Adipocyte (in vitro differentiated cells): ENCODE measurements at regions not wholly inside any gene's neighbourhood (a gene's known extent, or its start where the extent isn't known, plus 50 kb on each side); places are given as distances from the start of the nearest gene placed in this dataset.

Experiments
- DNase-seq: peaks from one replicate; pipeline ENCODE4 v3.0.0-alpha.2; 2015; ENCODE audit warnings: low read depth
- H3K27me3 ChIP-seq: replicated peaks from 2 replicates; pipeline ENCODE4 v1.7.0; 2013; ENCODE audit warnings: mild to moderate bottlenecking, low read length, moderate library complexity; ENCODE audit not compliant: control insufficient read depth, insufficient read depth
- H3K36me3 ChIP-seq: 2 replicates; pipeline ENCODE4 v1.7.0; 2013; ENCODE audit warnings: low read length, mild to moderate bottlenecking, moderate library complexity; ENCODE audit not compliant: control insufficient read depth, insufficient read depth, severe bottlenecking
- H3K4me1 ChIP-seq: 2 replicates; pipeline ENCODE4 v1.7.0; 2013; ENCODE audit warnings: mild to moderate bottlenecking, low read length, moderate library complexity; ENCODE audit not compliant: control insufficient read depth, insufficient read depth
- H3K4me3 ChIP-seq: 2 replicates; pipeline ENCODE4 v1.7.0; 2013; ENCODE audit warnings: mild to moderate bottlenecking, low read length, moderate library complexity
- H3K9ac ChIP-seq: 2 replicates; pipeline ENCODE4 v1.7.0; 2013; ENCODE audit warnings: mild to moderate bottlenecking, low read length, moderate library complexity
- H3K9me3 ChIP-seq: 2 replicates; pipeline ENCODE4 v1.7.0; 2013; ENCODE audit warnings: mild to moderate bottlenecking, low read length, moderate library complexity; ENCODE audit not compliant: control insufficient read depth

DNA sequence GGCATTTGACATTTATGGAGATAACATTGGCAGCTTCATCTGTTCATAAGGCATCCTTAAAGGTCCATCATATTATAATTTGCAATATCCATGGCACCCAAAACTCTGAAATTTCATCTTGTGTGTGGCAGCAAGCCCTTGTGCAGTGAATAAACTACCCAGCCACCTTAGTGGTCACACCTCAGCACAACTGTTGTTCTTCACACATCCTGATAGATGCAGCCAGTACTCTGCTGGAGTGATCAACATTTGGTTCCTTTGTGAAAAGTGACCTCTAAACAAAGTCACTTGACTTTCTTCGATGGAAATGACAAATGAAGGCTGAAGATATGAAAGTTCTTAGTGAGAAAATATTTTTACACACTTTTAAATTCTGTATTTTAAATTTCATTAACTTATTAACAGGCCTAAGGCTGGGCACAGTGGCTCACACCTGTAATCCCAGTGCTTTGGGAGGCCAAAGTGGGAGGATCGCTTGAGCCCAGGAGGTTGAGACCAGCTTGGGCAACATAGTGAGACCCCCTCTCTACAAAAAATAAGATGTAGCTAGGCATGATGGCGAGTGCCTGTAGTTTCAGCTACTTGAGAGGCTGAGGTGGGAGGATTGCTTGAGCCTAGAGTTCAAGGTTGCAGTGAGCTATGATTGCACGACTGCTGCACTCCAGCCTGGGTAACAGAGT, 161.4 kb downstream of the SPRY1 start:
- H3K9ac ChIP-seq: no peak overlapping the region
- DNase-seq: no peak
- H3K36me3 ChIP-seq: no peaks in the 10 kb centered on the region
- H3K4me1 ChIP-seq: peaks cover 41% of the 10 kb centered on the region
- no peaks in the 10 kb centered on the region for H3K27me3 ChIP-seq
- H3K9me3 ChIP-seq: no peaks in the 10 kb centered on the region
- H3K4me3 ChIP-seq: no peak overlapping the region

DNA sequence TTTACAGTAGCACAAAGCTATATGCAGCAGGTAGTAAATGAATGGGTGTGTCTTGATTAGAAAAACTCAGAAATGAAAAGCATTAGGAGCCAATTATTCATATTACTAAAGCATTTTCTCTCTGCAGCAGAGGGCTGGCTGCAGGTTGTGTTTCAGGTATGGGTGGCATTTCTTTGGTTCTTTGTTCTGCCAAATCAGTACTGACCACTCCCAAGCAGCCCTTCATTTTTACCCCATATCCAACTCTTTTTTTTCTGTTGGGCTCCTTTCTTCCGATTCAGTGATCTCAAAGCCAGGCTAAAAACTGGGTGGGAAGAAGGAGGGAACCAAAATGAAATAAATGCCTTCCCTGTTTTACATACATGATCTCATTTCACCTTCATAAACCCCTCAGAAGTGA, 162.3 kb downstream of the SPRY1 start:
- no peaks in the 10 kb centered on the region for H3K36me3 ChIP-seq
- H3K27me3 ChIP-seq: no peaks in the 10 kb centered on the region
- peaks cover 39% of the 10 kb centered on the region for H3K4me1 ChIP-seq
- H3K9ac ChIP-seq: no peak overlapping the region
- no peaks in the 10 kb centered on the region for H3K9me3 ChIP-seq
- DNase-seq: no peak
- H3K4me3 ChIP-seq: no peak overlapping the region

DNA sequence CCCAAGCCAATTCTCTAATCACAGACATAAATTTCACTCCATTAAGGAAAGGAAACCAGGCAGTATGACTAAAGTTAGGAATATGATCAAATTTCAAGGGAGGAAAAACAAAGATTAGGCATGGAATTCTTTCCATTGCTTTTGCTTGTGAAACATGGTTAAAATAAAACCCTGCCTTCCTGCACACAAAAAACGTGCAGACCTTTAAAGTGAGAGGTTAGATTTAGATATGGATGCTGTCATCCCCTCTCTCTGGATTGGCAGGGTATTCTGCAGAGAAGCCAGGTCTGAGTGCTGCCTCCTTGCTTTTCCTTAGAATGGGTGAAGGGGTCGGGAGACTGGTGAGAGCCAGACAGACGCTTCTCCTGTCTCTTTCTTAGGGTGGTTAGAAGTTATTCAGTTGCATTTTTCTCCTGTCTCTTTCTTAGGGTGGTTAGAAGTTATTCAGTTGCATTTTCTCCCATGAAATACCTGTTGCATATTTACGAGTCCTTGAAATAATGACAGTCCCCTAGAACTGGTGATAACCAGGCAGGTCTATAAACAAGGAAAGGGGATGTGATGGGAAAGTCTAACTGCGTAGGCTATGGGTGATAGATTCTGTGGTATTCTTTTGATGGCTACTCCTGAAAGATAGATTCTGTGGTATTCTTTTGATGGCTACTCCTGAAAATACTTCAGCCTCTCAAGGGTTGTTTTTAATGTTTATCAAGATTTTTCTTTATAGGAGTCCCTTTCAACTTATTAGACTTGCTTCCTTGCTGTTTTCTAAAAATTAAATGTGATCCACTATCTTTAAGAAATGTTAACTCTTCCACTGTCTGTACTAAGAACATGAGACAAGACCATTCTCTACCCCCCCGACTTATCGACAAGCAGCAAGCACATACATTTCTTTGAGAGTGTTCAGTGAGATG, 163.6 kb downstream of the SPRY1 start:
- no peaks in the 10 kb centered on the region for H3K36me3 ChIP-seq
- H3K9ac ChIP-seq: no peak overlapping the region
- peak overlapping the region; percentile 5 for H3K4me3 ChIP-seq
- H3K9me3 ChIP-seq: no peaks in the 10 kb centered on the region
- peak; percentile 71 for DNase-seq
- no peaks in the 10 kb centered on the region for H3K27me3 ChIP-seq
- H3K4me1 ChIP-seq: peaks cover 25% of the 10 kb centered on the region

DNA sequence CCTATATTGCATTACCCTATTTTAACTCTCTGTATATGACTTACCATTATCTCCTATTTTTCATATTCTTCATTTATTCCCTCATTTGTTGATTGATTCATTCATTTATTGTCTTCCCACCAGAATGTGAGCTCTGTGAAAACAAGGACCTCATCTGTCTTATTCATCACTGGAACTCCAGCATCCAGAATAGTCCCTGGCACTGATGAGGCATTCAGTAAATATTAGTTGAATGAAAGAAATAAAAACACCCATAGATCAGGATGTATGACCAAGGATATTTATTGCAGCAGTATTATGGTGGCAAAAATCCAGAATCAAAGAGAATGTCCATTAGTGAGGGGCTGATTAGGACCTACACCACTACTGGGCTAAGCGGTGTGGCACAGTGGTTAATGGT, 164.9 kb downstream of the SPRY1 start:
- peaks cover 14% of the 10 kb centered on the region for H3K4me1 ChIP-seq
- no peaks in the 10 kb centered on the region for H3K27me3 ChIP-seq
- DNase-seq: no peak
- H3K36me3 ChIP-seq: no peaks in the 10 kb centered on the region
- no peak overlapping the region for H3K4me3 ChIP-seq
- peaks cover under 1% of the 10 kb centered on the region for H3K9me3 ChIP-seq
- no peak overlapping the region for H3K9ac ChIP-seq

DNA sequence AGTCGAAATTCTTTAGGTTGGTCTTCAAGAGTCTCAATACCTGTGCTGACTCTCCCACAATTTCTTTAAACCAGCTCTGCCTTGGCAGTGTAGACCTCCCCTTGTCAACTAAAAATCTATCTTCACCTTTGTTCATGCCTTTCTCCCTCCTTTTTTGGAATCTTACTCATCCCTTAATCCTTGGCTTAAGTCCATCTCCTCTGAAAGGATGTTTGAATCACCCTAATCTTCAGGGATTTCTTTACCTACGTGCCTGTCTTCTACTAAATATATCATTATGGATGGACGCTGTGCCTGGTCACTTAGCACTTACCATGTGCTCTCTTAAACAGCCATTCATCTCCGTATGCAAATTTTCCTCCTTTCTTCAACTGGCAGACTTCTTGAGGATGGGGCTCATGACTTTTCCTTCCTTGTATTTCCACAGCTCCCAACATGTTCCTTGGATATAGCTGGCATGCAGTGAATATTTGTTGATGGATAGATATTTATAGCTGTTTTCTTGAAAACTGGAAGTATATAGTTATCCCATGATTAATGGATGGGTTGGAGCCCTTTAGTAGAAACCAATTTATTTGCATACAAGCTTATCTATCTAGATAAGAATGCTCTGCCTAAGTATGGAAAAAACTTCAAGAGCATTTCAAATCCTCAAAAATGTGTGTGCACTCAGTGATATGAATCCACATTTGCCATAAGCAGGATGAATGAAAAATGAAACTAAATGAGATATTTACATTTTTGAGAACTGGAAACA, 166.6 kb downstream of the SPRY1 start:
- Histone ChIP-seq H3K27me3 (no peaks in the 10 kb centered on the region), H3K9ac (no peak overlapping the region)
- no peak for DNase-seq

DNA sequence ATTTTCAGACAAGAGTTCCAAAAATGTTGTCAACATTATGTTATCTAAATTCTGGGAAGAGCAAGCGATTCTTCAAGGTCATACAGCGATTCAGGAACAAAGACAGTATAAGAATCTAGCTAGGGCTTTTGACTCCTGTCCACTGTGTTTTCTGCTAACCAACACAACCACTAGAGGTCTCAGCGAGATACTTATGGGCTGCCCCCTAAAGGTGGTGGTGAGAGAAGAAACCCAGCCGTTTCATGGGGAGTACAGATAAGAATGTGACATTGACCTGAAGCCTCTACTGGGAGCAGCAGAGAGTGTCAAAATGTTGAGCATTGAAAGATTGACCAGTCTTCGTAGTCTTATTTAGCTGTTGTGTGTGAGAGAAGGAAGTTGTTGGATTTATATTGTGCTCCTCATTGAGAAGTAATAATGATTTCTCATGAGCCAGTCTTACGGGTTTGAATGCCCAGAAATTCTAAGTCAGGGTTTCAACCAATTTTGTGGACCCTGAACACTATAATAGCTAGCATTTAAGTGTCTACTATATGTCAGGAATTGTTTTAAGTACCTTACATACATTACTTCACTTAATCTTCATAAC, 168.3 kb downstream of the SPRY1 start:
- peak; percentile 42 for DNase-seq

More for the DNA sequence above, 166.6 kb downstream of the SPRY1 start:
- Histone ChIP-seq H3K36me3 (no peaks in the 10 kb centered on the region), H3K9me3 (peaks cover 8% of the 10 kb centered on the region), H3K4me3 (no peak overlapping the region), H3K4me1 (peaks cover 11% of the 10 kb centered on the region)

DNA sequence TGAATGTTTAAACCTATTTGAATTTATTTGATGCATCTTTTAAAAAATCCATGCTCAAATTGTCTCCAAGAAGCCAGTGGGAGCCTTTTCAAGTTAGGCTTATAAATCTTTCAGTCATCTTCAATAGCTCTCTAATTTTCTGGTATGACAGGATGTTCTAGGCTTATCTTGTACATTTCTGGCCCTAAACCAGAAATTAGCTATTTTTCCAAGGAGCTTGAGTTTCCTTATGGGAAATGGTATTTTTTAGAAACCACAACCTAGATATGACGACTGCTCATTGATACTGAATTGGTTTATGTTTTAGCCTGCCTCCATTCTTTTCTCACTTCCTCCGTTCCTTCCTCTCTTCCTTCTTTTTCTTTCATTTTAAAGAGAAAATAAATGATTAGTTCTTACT, 172.3 kb downstream of the SPRY1 start:
- Histone ChIP-seq H3K27me3 (no peaks in the 10 kb centered on the region), H3K4me1 (no peaks in the 10 kb centered on the region), H3K36me3 (no peaks in the 10 kb centered on the region), H3K9ac (no peak overlapping the region), H3K9me3 (peaks cover 8% of the 10 kb centered on the region), H3K4me3 (no peak overlapping the region)
- DNase-seq: no peak

More for the DNA sequence above, 168.3 kb downstream of the SPRY1 start:
- Histone ChIP-seq H3K27me3 (no peaks in the 10 kb centered on the region), H3K9me3 (peaks cover 8% of the 10 kb centered on the region), H3K4me3 (no peak overlapping the region), H3K4me1 (peaks cover 5% of the 10 kb centered on the region), H3K36me3 (no peaks in the 10 kb centered on the region), H3K9ac (no peak overlapping the region)

DNA sequence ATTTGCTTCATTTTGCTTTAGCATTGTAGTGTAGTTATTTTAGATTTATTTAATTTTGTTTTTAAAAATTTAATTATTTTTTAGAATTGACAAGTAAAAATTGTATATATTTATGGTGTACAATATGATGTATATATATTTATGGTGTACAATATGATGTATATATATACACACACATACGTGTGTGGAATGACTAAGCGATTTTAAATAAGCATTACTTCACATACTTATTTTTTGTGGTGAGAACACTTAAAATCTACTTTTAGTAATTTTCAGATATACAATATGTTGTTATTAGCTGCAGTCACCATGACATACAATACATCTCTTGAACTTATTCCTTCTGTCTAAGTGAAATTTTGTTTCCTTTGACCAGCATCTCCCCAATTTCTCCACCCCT, 172.9 kb downstream of the SPRY1 start:
- Histone ChIP-seq H3K9ac (no peak overlapping the region), H3K9me3 (peaks cover 8% of the 10 kb centered on the region), H3K36me3 (no peaks in the 10 kb centered on the region), H3K4me3 (no peak overlapping the region), H3K27me3 (no peaks in the 10 kb centered on the region), H3K4me1 (no peaks in the 10 kb centered on the region)
- DNase-seq: no peak

DNA sequence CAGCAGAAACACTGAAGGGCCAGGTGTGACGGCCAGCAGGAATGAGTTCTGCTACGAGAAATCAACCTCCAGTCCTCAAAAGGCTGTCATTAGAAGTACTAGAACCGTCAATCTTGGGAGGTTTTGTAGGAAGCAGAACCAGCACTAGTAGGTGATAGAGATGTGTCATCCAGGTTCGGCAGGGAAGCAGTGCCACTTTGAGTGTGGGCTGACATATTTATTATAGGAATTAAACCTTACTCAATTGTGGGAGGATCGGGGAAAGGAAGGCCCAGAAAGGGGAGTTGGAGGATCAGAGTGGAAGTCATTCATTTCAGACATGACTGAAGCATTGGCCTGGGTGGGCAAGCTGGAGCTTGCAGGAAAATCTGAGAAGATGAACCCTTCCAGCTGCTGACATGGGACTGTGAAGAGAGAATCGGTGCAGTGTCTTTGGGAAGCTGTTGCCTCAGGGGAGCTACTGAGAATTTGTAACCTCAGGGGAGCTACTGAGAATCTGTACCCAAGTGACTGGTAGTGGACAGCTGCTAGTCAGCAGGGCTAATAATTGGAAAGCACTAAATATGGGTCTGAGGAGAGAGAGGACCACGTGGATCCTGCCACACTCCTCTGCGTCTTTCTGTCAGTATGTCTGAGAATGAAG, 177.4 kb downstream of the SPRY1 start:
- Histone ChIP-seq H3K4me3 (no peak overlapping the region), H3K9ac (no peak overlapping the region), H3K27me3 (no peaks in the 10 kb centered on the region), H3K4me1 (no peaks in the 10 kb centered on the region), H3K9me3 (no peaks in the 10 kb centered on the region), H3K36me3 (no peaks in the 10 kb centered on the region)
- no peak for DNase-seq

DNA sequence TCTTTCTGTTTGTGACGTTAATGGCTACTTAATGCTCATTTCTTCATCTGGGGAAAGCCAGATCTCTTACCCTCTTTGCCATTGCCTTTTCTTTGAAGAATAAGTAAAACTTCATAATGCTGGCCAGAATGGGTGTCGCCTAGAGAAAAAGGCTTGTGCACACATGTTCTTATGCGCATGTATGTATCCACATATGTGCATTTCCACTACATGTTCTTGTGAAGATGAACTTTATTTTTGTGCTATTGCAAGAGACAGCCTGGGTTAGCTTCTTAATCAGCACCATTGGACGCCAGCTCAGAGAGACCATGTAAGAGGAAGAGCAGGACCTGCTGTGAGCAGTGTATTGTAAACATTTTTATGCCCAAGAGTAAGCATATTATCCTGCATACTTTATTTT, 178.7 kb downstream of the SPRY1 start:
- Histone ChIP-seq H3K9me3 (no peaks in the 10 kb centered on the region), H3K36me3 (no peaks in the 10 kb centered on the region), H3K9ac (no peak overlapping the region), H3K4me1 (no peaks in the 10 kb centered on the region), H3K27me3 (no peaks in the 10 kb centered on the region), H3K4me3 (no peak overlapping the region)
- DNase-seq: no peak
